ENCODE measurements at regions not wholly inside any gene's neighbourhood (a gene's known extent, or its start where the extent isn't known, plus 50 kb on each side); places are given as distances from the start of the nearest gene placed in this dataset.

GRCh38 chr6:102815207-102815606, 1421.7 kb downstream of the GRIK2 start:
- TF ChIP-seq CTCF (IDR thresholded peaks at IDR 0.05; ENCODE audit: extremely low read depth in 1 of 2, insufficient read depth in 1 of 2, low read depth in 1 of 2, low read length in 2 of 2) (no peak), MYC (IDR thresholded peaks at IDR 0.05; ENCODE audit: low read depth, low read length) (no peak), POLR2A (IDR thresholded peaks at IDR 0.05; ENCODE audit: low read depth, low read length) (no peak), POLR2AphosphoS5 (IDR thresholded peaks at IDR 0.05; ENCODE audit: insufficient read depth, low read depth, low read length) (no peak)

Measured in endothelial cell of umbilical vein (primary cell).